Sigmoid colon (tissue), 4 donors: ENCODE measurements at regions not wholly inside any gene's neighbourhood (a gene's known extent, or its start where the extent isn't known, plus 50 kb on each side); places are given as distances from the start of the nearest gene placed in this dataset.

Source experiments
- CTCF ChIP-seq, 4 experiments: fragments of 450-650 bp in 3 of 4; fragments of 200-600 bp in 1 of 4; IDR thresholded peaks; one replicate each; pipeline ENCODE4 v1.5.1; 2016 to 2019; ENCODE audit warnings: antibody characterized with exemption in 4 of 4, mild to moderate bottlenecking in 3 of 4, moderate library complexity in 2 of 4
- EP300 ChIP-seq, 4 donors: sonication (generic); formaldehyde crosslinking; IDR thresholded peaks; one replicate each; pipeline ENCODE4 v1.6.1; 2017; ENCODE audit warnings: antibody characterized with exemption in 4 of 4

- TF ChIP-seq CTCF (IDR thresholded peaks at IDR 0.05) (no peak), EP300 (IDR thresholded peaks at IDR 0.05) (no peak)
Observed at GRCh38 chr12:47023953-47024352, 55.5 kb upstream of the PCED1B start.
